ENCODE measurements at regions not wholly inside any gene's neighbourhood (a gene's known extent, or its start where the extent isn't known, plus 50 kb on each side); places are given as distances from the start of the nearest gene placed in this dataset.

DNA sequence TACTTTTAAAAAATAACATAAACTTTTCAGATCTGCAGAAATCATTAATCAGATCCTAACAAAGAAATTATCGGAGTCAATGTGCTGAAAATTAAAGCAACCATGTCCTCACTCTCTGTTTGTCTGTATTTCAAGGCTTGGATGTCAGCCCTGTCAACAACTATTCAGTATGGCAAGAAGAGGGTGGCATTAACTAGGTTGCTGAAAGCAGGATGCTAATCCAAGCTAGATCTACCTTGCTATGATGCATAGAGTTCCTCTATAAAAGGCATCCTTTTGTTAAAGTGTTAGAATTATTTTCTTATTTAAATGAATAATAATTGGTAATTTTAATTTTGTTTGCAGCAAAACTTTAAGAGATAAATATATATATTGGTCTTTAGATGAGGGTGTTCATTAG is 800.8 kb downstream of the CDH11 start:
- TF ChIP-seq, protein P1, sequence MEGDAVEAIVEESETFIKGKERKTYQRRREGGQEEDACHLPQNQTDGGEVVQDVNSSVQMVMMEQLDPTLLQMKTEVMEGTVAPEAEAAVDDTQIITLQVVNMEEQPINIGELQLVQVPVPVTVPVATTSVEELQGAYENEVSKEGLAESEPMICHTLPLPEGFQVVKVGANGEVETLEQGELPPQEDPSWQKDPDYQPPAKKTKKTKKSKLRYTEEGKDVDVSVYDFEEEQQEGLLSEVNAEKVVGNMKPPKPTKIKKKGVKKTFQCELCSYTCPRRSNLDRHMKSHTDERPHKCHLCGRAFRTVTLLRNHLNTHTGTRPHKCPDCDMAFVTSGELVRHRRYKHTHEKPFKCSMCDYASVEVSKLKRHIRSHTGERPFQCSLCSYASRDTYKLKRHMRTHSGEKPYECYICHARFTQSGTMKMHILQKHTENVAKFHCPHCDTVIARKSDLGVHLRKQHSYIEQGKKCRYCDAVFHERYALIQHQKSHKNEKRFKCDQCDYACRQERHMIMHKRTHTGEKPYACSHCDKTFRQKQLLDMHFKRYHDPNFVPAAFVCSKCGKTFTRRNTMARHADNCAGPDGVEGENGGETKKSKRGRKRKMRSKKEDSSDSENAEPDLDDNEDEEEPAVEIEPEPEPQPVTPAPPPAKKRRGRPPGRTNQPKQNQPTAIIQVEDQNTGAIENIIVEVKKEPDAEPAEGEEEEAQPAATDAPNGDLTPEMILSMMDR (IDR thresholded peaks at IDR 0.05; ENCODE audit: low read depth, low read length, missing control alignments) = no peak
- no peak for DNase-seq (ENCODE audit: low read depth)
- H3K4me3 ChIP-seq (ENCODE audit: low read depth, low read length) = no peak overlapping the region

DNA sequence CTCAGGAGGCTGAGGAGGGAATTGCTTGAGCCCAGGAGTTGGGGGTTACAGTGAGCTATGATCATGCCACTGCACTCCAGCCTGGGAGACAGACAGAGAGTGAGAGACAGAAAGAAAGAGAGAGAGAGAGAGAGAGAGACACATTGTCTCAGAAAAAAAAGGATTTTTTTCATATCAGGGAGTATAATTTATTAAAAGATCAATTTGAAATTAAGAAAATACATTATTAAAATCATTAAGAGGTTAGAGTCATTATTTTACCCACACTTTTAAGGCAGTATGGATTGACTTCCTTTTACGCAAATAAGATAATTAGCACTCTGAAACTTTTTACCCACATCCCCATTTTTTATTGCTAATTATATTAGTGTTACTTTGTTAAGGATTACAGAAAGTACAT is 804.3 kb downstream of the CDH11 start:
- TF ChIP-seq, protein P1 (IDR thresholded peaks at IDR 0.05; ENCODE audit: low read depth, low read length, missing control alignments) = no peak
- no peak overlapping the region for H3K4me3 ChIP-seq (ENCODE audit: low read depth, low read length)

DNA sequence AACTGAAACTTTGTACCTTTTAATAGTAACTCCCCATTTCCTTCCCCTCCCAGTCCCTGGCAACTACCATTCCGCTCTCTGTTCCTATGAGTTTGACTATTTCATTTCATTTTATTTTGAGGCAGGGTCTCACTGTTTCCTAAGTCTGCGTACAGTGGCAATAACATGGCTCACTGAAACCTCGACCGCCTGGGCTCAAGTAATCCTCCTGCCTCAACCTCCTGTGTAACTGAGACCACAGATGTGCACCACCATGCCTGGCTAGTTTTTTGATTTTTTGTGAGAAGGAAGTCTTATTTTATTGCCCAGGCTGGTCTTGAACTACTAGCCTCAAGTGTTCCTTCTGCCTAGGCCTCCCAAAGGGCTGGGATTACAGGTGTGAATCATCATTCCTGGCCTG is 808.1 kb downstream of the CDH11 start:
- no peak overlapping the region for H3K4me3 ChIP-seq (ENCODE audit: low read depth, low read length)
- DNase-seq (ENCODE audit: low read depth) = no peak
- TF ChIP-seq, protein P1 (IDR thresholded peaks at IDR 0.05; ENCODE audit: low read depth, low read length, missing control alignments) = no peak

More for the DNA sequence above, 804.3 kb downstream of the CDH11 start:
- DNase-seq (ENCODE audit: low read depth) = no peak

DNA sequence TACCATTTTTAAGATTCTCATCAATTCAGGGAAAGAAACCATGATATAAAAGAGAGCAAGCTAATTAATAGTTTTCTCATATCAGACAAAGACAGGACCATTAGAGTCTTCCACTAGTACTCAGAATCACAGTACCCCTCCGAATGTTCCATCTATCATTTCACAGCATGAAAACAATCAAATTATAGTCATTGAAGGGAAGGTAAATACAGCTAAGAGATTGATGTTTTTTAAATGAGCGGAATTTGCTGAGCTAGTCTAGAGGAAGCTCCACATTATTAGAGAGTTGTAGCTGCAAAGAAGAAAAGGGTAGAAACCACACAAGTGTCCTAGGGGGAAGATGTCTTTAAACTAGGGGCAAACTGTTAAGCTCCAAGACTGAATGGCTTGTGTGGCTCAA is 808.9 kb downstream of the CDH11 start:
- TF ChIP-seq, protein P1 (IDR thresholded peaks at IDR 0.05; ENCODE audit: low read depth, low read length, missing control alignments) = no peak

DNA sequence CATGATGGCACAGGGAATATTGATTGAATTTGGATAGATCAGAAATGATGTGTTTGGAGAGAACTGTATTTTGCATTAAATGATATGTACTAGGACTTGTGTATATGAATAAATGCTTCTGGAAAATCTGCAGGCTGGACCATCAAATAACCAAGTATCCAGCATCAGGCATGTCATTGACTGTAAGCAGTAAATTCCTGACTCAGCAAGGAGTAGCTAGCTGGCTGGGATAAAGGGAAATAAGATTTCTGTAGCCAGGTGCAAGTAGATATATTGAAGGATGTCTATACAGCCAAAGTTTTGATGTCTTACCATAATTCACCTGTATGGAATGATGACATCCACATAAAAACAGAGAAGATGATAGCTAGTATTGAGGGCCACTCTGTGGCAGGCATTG is 809.6 kb downstream of the CDH11 start:
- no peak overlapping the region for H3K4me3 ChIP-seq (ENCODE audit: low read depth, low read length)
- TF ChIP-seq, protein P1 (IDR thresholded peaks at IDR 0.05; ENCODE audit: low read depth, low read length, missing control alignments) = no peak
- DNase-seq (ENCODE audit: low read depth) = no peak

More for the DNA sequence above, 808.9 kb downstream of the CDH11 start:
- DNase-seq (ENCODE audit: low read depth) = no peak
- no peak overlapping the region for H3K4me3 ChIP-seq (ENCODE audit: low read depth, low read length)

DNA sequence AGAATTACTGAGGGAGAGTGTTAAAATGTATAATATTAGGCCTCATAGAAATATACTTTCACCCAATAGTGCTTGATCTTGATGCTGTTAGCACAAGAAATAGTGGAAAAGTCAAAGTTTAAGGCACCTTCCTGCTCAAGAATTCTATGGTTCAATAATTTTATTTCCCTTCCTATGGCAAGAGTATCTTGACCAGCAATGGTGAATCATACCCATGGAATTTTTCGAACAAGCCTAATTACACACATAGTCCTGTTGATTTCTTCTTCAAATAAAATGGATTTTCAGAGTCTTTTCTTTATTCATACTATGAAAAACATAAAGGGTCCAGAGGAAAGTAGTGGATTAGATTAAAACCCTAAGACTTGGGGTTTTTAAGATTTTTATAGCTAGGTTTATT is 810.6 kb downstream of the CDH11 start:
- TF ChIP-seq, protein P1 (IDR thresholded peaks at IDR 0.05; ENCODE audit: low read depth, low read length, missing control alignments) = no peak

DNA sequence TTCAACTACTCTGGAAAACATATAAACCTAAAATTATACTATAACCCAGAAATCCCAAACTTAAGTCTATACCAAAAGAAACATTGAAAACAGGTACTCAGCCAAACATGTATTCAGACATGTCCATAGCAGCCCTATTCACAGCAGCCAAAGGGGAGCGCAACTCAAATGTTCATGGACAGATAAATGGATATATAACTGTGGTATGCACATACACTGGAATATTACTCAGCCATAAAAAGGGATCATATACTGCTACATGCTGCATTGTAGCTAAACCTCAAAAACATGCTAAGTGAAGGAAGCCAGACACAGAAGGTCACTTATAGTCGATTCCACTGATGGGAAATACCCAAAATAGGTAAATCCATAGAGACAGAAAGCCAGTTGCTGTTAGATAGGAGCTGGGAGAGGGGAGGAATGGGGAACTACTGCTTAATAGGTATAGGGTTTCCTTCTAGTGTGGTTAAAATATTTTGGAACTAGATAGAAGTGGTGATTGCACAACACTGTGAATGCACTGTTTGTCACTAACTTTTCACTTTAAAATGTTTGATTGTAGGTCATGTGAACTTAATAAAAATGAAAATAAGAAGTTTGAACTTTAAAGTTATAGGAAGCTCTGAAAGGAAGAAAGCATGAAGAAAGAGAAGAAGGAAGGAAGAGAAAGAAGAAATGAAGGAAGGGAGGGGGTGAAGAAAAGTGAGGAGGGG is 812.3 kb downstream of the CDH11 start:
- TF ChIP-seq, protein P1 (IDR thresholded peaks at IDR 0.05; ENCODE audit: low read depth, low read length, missing control alignments) = no peak
- no peak overlapping the region for H3K4me3 ChIP-seq (ENCODE audit: low read depth, low read length)
- DNase-seq (ENCODE audit: low read depth) = no peak

More for the DNA sequence above, 810.6 kb downstream of the CDH11 start:
- DNase-seq (ENCODE audit: low read depth) = no peak
- no peak overlapping the region for H3K4me3 ChIP-seq (ENCODE audit: low read depth, low read length)

Measured in GM12864 (cell line).